Activated CD8-positive, alpha-beta memory T cell treated with anti-CD3 and anti-CD28 coated beads for 1 hour (primary cell): ENCODE measurements at regions not wholly inside any gene's neighbourhood (a gene's known extent, or its start where the extent isn't known, plus 50 kb on each side); places are given as distances from the start of the nearest gene placed in this dataset.

Experiments used
- DNase-seq, 2 donors: peaks; one replicate each; pipeline ENCODE4 v3.0.0-alpha.2; 2020; ENCODE audit warnings: low read depth in 1 of 2; ENCODE audit errors: extremely low read depth in 1 of 2

DNA sequence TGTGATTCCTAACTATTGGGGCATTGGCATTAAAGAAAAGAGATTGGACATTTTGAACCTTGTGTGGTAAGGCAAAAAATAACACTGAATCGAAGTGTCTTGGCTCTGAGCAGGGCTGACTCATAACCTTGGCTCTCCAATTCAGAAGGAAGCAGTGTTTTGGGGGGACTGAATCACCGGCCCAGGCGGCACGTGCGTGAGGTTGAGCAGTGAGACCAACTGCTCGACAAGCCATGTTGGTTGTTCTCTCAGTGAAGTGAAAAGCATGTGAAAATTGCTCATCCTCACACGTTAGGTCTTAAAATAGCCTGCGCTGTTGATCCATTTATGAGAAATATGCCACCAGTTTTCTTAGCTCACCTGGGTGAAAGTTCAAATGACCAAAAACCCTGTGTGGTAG, 137.8 kb upstream of the SPACA1 start:
- DNase-seq = no peak

DNA sequence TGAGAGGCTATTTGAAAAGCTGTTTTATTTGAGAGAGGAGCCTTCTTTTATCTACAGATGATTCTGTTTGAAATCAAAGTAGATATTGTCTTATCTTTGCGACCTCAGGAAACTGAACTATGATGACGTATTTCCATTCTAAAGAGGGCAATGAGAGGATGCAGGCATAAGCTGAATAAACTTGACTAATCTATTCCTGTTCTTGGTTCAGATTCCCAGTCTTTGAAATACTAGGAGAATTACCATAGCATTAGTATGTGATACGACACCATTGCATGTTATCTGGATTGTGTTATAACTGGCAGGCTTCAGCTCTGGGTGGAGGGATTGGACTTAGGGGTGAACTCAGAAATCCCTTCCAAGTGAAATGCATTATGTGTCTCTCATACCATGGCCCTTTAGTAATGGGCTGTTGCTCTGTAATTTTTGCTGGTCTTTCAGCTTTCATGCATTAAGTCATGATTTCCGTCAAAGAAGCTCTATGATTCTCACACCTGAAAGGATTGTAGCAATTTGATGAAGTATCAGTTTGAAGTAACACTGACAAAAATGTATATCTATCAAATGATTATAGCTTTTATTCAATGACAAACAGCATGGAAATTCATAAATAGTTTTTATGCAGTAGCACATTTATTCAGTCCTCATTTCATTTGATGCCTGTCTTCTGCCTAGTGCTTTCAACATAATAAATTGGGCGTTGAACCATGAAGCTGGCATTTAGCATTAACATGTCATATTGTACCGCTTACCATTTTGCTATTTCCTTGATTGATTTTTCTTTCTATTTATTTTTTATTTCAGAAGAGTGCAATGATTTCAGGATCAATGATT, 138.4 kb upstream of the SPACA1 start:
- no peak for DNase-seq

DNA sequence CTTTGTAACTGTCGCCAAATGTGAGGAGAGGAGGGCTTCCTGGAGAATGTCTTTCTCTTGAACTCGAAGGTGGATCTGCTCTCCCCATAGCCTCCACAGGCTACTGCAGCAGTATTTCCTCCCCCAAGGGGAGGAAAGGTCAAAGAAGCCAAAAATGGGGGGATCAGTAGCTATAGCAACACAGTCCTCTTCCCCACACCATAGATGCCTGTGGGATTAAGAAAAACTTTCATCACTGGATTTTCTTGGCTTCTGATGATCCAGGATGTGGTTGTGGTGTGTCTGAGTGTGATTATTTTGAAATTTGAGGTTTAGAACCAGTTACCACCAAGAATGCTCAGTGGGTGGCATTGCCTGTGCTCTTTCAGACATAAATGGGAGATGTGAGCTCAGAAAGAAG, 140.1 kb upstream of the SPACA1 start:
- DNase-seq = no peak

DNA sequence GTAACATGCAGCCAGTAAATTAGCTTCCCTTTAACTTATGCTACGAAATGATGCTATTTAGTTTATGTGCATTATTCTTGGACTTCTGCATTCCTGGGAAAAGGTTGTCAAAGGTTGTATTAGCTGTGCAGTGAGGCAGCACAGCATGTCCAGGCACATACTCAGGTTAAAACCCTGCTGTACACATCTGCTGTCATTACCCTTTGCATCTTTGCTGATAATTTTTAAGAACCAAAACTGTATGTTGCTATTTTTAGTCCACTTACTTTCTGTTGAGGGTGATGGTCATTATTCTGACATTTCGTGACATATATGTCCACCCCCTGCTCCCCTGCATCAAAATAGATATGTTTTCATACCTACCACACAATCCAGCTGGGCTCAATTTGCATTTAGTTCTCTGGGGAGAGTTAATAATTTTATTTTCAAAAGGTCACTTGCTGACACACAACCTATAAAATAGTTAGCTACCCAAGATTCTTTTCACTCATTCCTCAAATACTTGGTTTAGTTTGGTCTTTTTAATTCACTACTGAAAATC, 142.5 kb upstream of the SPACA1 start:
- no peak for DNase-seq

DNA sequence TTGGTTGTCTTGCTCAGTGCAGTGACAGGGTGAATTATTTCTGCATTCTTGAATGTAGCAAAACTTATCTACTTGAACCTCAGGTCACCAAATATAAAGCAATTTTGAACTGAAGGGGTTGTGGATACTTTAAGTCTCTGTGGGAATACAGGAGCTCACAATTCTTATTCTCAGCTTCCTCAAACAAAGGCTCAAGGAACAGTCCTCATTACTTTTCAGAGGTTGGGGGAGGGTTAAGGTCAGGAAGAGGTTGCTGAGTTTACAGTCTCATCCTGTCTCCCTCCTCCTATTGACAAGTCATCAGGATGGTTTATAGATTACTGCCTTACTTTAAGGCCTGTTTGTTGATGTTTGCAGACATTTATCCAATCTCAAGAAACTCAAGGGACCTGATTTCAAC, 143.6 kb upstream of the SPACA1 start:
- no peak for DNase-seq

DNA sequence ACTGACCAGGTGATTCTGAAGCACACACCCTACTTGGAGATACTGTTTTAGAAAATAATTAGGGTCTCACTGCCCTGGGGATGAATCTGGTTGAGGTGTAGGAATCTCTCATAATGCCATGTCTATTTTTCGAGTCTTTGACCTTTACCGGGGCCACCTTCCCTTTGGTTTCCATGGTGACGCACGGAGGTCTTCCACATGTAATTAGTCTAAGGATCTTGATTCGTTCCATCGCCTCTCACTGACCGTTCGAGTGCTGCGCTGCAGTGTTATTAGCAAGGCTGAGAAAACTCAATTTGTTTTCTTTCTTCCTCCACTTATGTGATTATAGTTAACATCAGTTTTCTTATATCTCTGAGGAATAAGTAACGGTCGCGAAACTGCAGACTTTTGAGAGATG, 144.3 kb upstream of the SPACA1 start:
- DNase-seq = no peak

DNA sequence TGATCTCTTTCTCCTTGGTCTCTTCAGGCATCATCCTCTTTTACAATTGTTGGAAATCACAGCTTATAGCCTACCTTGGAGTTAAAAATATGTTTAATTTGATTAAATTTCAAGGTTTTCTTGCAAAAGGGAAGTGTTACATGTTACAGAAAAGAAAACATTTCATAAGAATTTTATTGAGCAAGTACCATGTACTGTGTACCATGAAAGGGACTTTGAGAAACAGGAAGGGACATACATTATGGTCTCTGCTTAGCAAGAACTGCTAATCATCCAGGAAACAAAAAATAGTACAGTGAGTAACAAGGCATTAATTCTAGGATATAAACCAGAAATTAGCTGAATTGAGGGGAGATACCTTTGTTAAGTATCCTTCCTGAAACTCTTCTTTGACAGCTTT, 145.3 kb upstream of the SPACA1 start:
- no peak for DNase-seq

DNA sequence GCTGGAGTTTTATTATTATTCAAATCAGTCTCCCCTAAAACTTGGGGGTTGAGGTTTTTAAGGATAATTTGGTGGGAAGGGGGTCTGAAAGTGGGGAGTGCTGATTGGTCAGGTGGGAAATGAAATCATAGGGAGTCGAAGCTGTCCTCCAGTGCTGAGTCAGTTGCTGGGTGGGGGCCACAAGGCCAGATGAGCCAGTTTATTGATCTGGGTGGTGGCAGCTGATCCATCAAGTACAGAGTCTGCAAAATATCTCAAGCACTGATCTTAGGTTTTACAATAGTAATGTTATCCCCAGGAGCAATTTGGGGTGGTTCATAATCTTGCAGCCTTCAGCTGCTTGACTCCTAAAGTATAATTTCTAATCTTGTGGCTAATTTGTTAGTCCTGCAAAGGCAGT, 146.0 kb upstream of the SPACA1 start:
- DNase-seq = no peak

DNA sequence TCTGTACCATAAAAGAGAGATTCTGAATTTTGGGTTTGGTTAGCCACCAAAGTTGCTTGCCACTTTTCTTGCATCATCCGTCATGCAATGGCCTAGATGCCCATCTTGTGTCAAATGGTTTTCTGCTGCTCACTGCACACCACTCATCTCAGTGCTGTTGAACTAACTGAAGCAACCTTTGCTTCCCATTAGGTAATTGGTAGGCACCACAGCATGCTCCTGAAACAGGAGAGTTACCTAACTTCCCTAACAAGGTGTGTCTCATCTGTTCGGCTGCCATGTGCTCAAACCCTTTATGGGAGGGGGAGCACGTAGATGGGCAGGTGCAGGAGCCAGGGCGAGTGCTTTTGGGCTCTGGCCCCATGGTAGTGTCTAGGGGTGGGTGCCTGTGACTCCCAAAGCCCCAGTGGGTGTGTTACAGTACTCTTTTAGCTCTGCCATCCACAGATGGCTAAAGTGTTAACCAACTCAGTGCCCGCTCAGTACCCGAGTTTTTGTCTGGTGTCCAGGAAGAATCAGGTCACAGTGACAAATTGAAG, 147.4 kb upstream of the SPACA1 start:
- no peak for DNase-seq

DNA sequence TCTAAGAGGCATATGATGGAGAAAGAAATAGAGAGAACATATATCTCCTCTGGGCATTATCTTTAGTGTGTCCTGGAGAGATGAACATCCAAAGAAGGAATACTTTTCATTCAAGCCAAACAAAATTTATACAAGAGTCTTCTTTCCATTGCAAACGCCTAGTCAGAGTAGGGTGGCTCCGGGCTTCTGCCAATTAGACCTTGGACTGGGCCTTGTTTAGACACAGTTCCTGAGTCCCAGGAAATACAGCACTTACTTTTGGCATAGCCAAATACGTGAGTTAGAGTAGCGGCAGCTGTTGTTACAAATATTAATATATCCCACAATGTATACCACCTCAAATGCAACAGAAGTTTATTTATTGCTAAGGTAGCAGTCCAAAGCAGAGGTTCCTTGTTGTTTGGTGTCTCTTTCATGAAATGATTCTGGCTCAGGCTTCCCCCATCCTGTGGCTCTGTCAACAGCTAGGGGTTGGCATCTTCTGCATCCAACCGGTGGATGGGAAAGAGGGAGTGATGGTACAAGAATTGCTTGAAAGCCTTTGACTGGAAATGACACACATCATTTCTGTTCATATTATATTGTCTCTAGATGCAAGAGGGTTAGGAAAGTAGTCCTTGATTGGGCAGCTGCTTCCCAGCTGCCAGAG, 148.0 kb upstream of the SPACA1 start:
- DNase-seq = no peak

DNA sequence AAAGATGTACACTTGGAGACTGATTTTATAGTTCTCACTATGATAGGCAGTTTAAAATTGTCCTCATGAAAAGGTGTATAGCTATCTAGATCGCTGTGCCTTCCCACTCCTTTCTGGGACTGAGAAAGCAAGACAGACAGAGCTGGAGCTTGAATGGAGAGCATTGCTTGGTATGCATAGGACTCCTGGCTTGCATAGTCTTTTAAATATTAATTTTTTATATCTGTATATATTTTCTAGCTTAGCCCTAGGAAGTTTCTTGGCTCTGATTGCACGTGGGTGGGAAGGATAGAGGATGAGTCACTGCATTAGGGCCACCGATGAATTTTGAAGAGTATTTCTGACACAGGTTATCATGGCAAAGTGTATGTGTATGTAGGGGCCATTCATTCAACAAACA, 150.0 kb upstream of the SPACA1 start:
- DNase-seq = no peak

DNA sequence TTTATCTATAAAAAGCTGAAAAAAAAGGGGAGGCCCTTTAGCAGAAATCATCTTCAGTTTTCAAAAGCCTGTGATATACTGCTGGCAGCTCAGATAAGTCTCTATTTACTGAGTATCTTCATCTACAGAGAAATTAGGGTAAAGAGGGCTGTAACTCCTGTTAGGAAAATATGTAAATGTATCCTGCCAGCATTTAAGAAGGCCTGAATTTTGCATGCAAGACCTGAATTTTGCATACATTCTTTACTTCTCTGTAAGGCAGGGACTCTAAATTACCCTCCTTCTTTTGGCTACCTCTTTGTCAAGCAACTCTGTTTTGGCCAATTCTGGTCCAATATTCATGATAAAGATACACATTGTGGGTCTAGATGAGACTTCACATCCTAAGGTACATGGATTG, 150.6 kb upstream of the SPACA1 start:
- no peak for DNase-seq

DNA sequence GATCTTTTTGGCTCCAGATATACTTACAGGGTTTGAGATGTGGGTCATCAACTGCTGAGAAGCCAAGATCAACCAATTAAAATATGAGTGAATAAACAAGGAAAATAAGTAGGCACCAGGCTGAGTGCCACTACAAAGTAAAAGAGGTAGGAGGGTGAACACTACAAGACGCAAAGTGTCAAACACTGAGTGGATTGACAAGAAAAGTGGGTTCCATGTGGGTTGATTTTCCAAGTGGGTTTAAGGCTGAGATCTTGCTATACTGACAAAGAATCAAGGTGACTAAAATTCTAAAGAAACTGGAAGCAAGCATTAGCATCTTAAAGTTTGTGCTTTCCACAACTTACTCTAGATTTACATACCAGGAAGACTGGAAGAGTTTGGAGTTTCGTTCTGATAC, 160.4 kb upstream of the SPACA1 start:
- no peak for DNase-seq

DNA sequence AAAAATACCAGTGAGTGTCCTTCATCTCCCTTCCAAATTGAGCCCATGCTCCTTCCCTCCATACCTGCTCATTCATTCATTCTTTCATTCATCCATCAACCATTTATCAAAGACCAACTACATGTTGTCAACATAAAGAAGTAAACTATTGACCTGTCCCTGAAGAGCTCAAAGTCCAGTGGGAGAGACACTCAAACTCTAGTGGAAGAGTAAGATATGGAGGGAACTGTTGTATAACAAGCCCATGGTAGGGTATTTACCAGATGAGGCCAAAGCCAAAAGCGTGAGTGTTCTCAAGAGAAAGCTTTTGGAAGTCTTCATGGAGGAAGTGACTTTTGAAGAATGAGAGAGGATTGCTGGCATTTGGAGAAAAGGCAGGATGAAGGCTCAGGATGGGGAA, 163.4 kb upstream of the SPACA1 start:
- no peak for DNase-seq

DNA sequence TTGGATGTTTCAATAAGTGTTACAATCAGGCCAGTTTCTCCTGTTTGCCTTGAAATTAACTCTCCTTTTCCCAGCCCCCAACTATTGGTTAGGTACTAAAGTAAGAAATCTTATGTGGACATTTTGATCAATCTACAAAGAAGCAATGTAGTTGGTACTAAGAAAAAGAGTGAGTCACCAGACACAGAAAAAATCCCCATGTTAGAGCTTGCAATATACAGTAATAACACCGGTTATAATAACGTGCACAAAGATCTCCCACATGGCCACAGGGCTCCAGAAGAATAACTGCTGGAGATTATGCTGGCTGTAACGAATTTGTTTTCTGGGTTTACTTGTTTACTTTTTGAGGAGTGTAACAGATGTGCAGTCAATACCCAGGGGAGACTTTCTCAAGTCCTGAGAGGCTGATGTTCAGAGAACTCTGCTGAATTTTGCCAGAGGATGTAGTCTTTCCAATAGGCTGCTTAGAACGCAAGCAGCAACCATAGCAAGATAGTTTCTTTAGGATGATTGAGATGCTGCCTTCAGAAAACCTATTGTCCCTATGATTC, 166.2 kb upstream of the SPACA1 start:
- no peak for DNase-seq

DNA sequence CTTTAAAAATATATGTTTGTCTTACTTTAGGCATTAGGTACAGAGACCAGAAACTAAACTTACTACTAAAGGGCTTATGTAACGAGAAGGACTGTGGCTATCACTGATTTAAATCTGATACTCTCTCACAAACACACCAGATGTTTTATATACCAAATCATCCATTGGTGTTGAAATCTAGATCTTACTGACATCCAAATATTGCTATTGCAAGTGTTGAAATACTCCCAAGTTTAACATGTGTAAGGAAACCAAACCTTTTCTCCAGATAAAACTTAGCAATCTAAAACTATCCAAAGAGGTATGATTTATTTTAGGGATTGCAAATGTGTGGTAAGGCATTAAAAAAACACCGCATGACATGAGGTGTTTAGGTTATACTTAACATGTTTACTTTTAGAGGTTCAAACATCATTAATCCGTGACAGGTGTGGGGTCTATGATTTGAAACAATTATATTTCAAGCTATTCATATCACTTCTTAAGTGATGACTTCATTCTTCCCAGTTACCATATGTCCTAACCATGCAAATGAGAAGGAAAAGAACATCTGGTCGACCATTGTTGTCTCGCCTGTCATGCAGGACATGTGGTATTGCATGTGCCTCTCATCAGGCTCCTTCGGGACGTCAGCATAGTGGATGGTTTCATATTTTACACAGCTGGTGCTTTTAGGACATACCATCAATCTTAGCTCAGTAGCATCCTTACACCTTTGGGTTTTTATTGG, 168.3 kb upstream of the SPACA1 start:
- no peak for DNase-seq

DNA sequence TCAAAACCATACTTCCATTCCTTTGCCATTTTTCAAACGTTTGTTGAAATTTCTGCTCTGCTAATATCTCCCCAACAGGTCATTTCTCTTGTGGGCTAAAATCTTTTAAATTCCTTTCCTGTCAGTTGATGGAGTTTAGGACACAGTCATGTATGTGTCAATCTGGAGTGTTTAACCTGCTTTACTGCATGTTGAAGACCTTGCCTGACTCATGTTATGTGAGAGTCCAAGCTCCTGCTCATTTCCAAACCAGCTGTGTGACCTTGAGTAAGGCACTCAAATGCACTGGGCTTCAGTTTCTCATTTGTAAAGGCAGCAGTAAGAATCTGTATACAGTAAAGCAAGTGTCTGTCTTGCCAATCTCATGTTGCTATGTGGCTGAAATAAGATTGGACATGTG, 171.9 kb upstream of the SPACA1 start:
- no peak for DNase-seq

DNA sequence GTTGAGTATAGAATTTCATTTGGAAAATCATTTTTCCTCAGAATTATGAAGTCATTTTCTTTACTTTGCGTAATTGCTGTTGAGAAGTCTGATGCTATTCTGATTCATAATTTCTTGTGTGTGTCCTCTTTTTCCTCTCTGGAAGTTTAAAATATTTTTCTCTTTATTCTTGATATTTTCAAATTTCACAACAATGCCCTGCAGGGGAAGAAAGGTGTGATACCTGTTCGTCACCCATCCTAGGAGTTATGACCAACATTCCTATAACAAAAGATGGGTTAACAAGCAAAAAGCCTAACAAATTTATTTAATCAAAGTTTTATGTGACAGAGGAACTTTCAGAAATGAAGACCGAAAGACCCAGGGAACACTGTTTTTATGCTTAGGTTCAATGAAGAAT, 171.5 kb upstream of the AKIRIN2 start:
- no peak for DNase-seq

DNA sequence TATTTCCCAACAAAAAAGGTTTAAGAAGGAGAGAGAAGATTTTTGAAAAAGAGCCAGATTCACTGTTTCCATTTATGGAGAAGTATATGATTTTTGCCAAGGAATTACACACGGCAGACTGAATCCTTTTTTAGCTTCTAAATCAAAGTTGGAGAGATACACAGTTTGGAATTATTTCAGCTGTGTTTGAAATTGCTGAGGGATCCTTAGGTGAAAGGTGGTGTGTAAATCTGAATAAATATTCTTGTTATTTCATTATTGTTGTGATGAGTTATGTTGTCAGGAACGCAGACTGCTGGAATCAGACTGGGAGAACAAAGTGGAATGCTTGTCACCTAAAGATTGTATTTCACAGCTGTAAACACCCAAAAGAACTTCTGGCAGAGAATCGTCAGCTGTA, 168.5 kb upstream of the AKIRIN2 start:
- DNase-seq = no peak

DNA sequence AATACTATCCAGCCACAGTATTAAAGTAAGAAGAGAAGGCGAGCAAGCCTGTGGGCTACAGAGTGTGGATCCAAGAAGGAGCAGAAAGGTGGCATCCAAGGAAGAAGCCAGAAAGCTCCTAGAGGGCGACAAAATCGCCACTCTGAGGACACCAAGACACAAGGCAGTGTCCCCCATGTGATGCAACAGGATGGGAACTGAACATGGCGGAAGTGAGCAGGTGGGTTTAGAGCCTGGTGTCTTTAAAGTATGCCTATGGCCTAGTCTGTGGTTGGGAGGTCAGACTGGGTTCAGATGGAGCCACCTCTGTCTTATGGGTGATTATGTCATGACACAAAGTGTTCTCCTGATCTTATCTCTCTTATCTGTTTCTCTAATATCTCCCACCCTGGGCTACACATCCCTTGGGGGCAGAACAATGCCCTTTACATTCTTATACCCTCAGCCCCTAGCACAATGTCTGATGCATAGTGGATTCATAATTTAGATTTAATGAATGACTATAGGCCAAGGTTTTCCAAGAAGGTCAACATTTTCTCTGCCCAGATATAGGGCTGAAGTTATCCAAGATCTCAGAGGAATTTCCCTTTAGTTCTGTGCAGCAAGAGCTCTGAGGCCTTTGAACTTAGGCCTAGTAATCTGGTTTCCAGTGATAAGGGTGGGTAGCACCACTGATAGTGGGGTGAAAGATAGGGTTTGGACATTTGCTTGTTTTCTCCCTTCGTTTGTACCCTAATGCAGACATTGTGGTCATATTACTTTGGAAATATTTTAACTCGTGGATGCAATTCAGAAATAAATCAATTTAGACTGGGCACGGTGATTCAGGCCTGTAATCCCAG, 167.3 kb upstream of the AKIRIN2 start:
- DNase-seq = no peak
